ENCODE measurements at regions not wholly inside any gene's neighbourhood (a gene's known extent, or its start where the extent isn't known, plus 50 kb on each side); places are given as distances from the start of the nearest gene placed in this dataset.

DNA sequence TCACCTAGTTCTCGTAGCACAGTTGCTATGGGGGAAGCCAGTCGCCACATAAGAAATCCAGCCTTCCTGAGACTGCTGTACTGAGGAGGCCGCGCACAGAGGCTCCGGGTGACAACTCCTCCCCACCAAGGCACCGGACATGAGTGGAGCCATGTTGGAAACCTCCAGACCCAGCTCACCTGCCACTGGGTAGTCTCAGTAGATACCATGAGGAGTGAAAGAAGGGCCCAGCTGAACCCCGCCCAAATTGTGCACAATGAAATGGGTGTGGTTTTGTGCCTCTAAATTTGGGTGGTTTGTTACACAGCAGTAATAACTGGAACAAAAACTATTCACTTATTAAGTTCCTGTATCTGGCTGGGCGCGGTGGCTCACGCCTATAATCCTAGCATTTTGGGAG is 198.7 kb downstream of the BCOR start:
- H4K20me1 ChIP-seq (ENCODE audit: insufficient read depth, low read length) = no peaks in the 10 kb centered on the region
- no TSS peak for BruUV-seq (replicated peaks)
- peak overlapping the region; percentile 13; the same call in 1 of the 2 replicates for H2BK120ac ChIP-seq (ENCODE audit: low read depth, low read length)
- DNase-seq (no peak), ATAC-seq (ENCODE audit: low read depth) (no peak)
- H2BK5ac ChIP-seq (ENCODE audit: low read depth, low read length, poor library complexity, severe bottlenecking) = no peak overlapping the region
- no peak overlapping the region for H2AFZ ChIP-seq (replicated peaks; ENCODE audit: low read length, poor library complexity)
- no peak overlapping the region for H3K23ac ChIP-seq (ENCODE audit: low read depth, low read length)
- ChIA-PET CTCF (no interaction called here), POLR2A (ENCODE audit: unreplicated experiment) (no interaction called here)
- H3K4ac ChIP-seq (ENCODE audit: low read depth, low read length) = no peak overlapping the region
- no peaks in the 10 kb centered on the region; the same call in 1 of the 2 replicates for H3K27me3 ChIP-seq (ENCODE audit: control insufficient read depth, insufficient read depth, low read length)
- no peak overlapping the region for H3K18ac ChIP-seq (ENCODE audit: low read depth, low read length)
- no peak overlapping the region for H3K27ac ChIP-seq (ENCODE audit: insufficient read depth, low read length)
- H2BK20ac ChIP-seq (ENCODE audit: low read depth, low read length) = no peak overlapping the region
- no peaks in the 10 kb centered on the region for H3K36me3 ChIP-seq (ENCODE audit: control insufficient read depth, insufficient read depth, low read length)
- dilution Hi-C loops (cut with HindIII; ENCODE audit: low sequenced_read_pairs, unreplicated experiment) (no loop called here), intact Hi-C loops (cut with micrococcal nuclease) (no loop called here), in situ Hi-C loops (cut with MboI; ENCODE audit: low sequenced_read_pairs) (no loop called here)
- H4K91ac ChIP-seq (ENCODE audit: insufficient read depth, low read depth, low read length) = no peak overlapping the region
- H4K8ac ChIP-seq (ENCODE audit: low read depth in 2 of 2, low read length in 2 of 2) = no peak overlapping the region
- H2AK5ac ChIP-seq (ENCODE audit: low read depth, low read length) = 0 out of 2 replicates have a peak overlapping the region, but pooled peaks have one; percentile 62
- no peak overlapping the region for H3K14ac ChIP-seq (replicated peaks; ENCODE audit: low read depth, low read length)
- no peak overlapping the region for H3K4me3 ChIP-seq (ENCODE audit: insufficient read depth, low read depth, low read length)
- WGBS, 2 experiments (ENCODE audit: extremely low coverage in 2 of 2, insufficient read length in 1 of 2) = 97% methylated on average over 5 of the region's 10 CpGs; no CpG with 5 or more reads in 1 of the 2 experiments
- TF ChIP-seq RCOR1 (IDR thresholded peaks at IDR 0.05; ENCODE audit: insufficient replicate concordance, low read length) = no peak
- H3K9me1 ChIP-seq (ENCODE audit: insufficient read depth, low read length) = 0 out of 2 replicates have a peak, but pooled peaks cover 8% of the 10 kb centered on the region
- no peak overlapping the region for H4K5ac ChIP-seq (ENCODE audit: low read depth, low read length)
- no peak overlapping the region for H2AK9ac ChIP-seq (replicated peaks; ENCODE audit: low read depth, low read length, poor library complexity)
- no peak overlapping the region for H3K9ac ChIP-seq (ENCODE audit: low read depth, low read length)
- H3K9me3 ChIP-seq (ENCODE audit: control insufficient read depth, insufficient read depth, low read length) = no peaks in the 10 kb centered on the region
- H3K4me1 ChIP-seq (ENCODE audit: control insufficient read depth, insufficient read depth, low read length) = peaks cover 10% of the 10 kb centered on the region
- no peak overlapping the region for H3K56ac ChIP-seq (ENCODE audit: extremely low read depth, insufficient read depth, low read length)
- no peak overlapping the region for H2BK15ac ChIP-seq (ENCODE audit: low read depth, low read length)
- H3K79me1 ChIP-seq (ENCODE audit: low read depth in 1 of 2, low read length in 2 of 2) = no peaks in the 10 kb centered on the region
- no peak overlapping the region for H3K4me2 ChIP-seq (ENCODE audit: low read depth, low read length)

Data from IMR-90 (cell line).